Endothelial cell (in vitro differentiated cells): ENCODE measurements at regions not wholly inside any gene's neighbourhood (a gene's known extent, or its start where the extent isn't known, plus 50 kb on each side); places are given as distances from the start of the nearest gene placed in this dataset.

ENCODE experiments used
- DNase-seq: peaks from one replicate; pipeline ENCODE4 v3.0.0; 2021; ENCODE audit warnings: low spot score
- H3K27ac Mint-ChIP-seq: one replicate; pipeline ENCODE4 v1.8.0; 2021; ENCODE audit warnings: mixed read lengths, inconsistent platforms; ENCODE audit not compliant: unreplicated experiment
- H3K27me3 Mint-ChIP-seq: one replicate; pipeline ENCODE4 v1.8.0; 2021; ENCODE audit warnings: mild to moderate bottlenecking, moderate library complexity, mixed read lengths, inconsistent platforms; ENCODE audit not compliant: unreplicated experiment
- H3K36me3 Mint-ChIP-seq: one replicate; pipeline ENCODE4 v1.8.0; 2021; ENCODE audit warnings: mild to moderate bottlenecking, low read depth, mixed read lengths, inconsistent platforms; ENCODE audit not compliant: unreplicated experiment
- H3K4me1 Mint-ChIP-seq: one replicate; pipeline ENCODE4 v1.8.0; 2021; ENCODE audit warnings: mild to moderate bottlenecking, mixed read lengths, inconsistent platforms; ENCODE audit not compliant: unreplicated experiment
- H3K4me3 Mint-ChIP-seq: one replicate; pipeline ENCODE4 v1.8.0; 2021; ENCODE audit warnings: mild to moderate bottlenecking, mixed read lengths, inconsistent platforms; ENCODE audit not compliant: unreplicated experiment
- H3K9me3 Mint-ChIP-seq: one replicate; pipeline ENCODE4 v1.8.0; 2021; ENCODE audit warnings: mixed read lengths, inconsistent platforms; ENCODE audit not compliant: unreplicated experiment
- TF ChIP-seq, protein P1 (sequence below): fragments of 200-600 bp; sonication (generic); IDR thresholded peaks from one replicate; pipeline ENCODE4 v1.5.0; 2021; ENCODE audit warnings: antibody characterized with exemption; ENCODE audit not compliant: unreplicated experiment

GRCh38 chr12:91918431-91918830 is 227.2 kb downstream of the BTG1 start:
- H3K4me1 Mint-ChIP-seq = peaks cover 16% of the 10 kb centered on the region
- H3K4me3 Mint-ChIP-seq = no peak overlapping the region
- DNase-seq = no peak
- no peaks in the 10 kb centered on the region for H3K36me3 Mint-ChIP-seq
- H3K9me3 Mint-ChIP-seq = no peaks in the 10 kb centered on the region
- TF ChIP-seq, protein P1, sequence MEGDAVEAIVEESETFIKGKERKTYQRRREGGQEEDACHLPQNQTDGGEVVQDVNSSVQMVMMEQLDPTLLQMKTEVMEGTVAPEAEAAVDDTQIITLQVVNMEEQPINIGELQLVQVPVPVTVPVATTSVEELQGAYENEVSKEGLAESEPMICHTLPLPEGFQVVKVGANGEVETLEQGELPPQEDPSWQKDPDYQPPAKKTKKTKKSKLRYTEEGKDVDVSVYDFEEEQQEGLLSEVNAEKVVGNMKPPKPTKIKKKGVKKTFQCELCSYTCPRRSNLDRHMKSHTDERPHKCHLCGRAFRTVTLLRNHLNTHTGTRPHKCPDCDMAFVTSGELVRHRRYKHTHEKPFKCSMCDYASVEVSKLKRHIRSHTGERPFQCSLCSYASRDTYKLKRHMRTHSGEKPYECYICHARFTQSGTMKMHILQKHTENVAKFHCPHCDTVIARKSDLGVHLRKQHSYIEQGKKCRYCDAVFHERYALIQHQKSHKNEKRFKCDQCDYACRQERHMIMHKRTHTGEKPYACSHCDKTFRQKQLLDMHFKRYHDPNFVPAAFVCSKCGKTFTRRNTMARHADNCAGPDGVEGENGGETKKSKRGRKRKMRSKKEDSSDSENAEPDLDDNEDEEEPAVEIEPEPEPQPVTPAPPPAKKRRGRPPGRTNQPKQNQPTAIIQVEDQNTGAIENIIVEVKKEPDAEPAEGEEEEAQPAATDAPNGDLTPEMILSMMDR = no peak
- peaks cover 1% of the 10 kb centered on the region for H3K27me3 Mint-ChIP-seq
- H3K27ac Mint-ChIP-seq = no peak overlapping the region

- H3K36me3 Mint-ChIP-seq = no peaks in the 10 kb centered on the region
Measured at GRCh38 chr12:91914701-91915100, 230.9 kb downstream of the BTG1 start.

GRCh38 chr12:91913651-91914050 is 232.0 kb downstream of the BTG1 start:
- Mint-ChIP-seq H3K27me3 (no peaks in the 10 kb centered on the region), H3K4me3 (no peak overlapping the region), H3K36me3 (no peaks in the 10 kb centered on the region), H3K27ac (no peak overlapping the region), H3K4me1 (peaks cover 3% of the 10 kb centered on the region), H3K9me3 (no peaks in the 10 kb centered on the region)
- DNase-seq = no peak
- TF ChIP-seq, protein P1 = no peak

More at GRCh38 chr12:91914701-91915100, 230.9 kb downstream of the BTG1 start:
- Mint-ChIP-seq H3K4me3 (no peak overlapping the region), H3K9me3 (no peaks in the 10 kb centered on the region), H3K27me3 (no peaks in the 10 kb centered on the region), H3K27ac (no peak overlapping the region), H3K4me1 (peaks cover 3% of the 10 kb centered on the region)
- no peak for DNase-seq
- TF ChIP-seq, protein P1 = no peak

GRCh38 chr12:91913124-91913523 is 232.5 kb downstream of the BTG1 start:
- peaks cover 3% of the 10 kb centered on the region for H3K4me1 Mint-ChIP-seq
- no peaks in the 10 kb centered on the region for H3K9me3 Mint-ChIP-seq
- H3K27me3 Mint-ChIP-seq = no peaks in the 10 kb centered on the region
- no peak for DNase-seq
- no peak overlapping the region for H3K27ac Mint-ChIP-seq
- TF ChIP-seq, protein P1 = no peak
- no peak overlapping the region for H3K4me3 Mint-ChIP-seq
- no peaks in the 10 kb centered on the region for H3K36me3 Mint-ChIP-seq

- TF ChIP-seq, protein P1 = no peak
- H3K4me3 Mint-ChIP-seq = no peak overlapping the region
- H3K27ac Mint-ChIP-seq = no peak overlapping the region
- DNase-seq = no peak
- H3K4me1 Mint-ChIP-seq = peaks cover 3% of the 10 kb centered on the region
- no peaks in the 10 kb centered on the region for H3K9me3 Mint-ChIP-seq
- H3K36me3 Mint-ChIP-seq = no peaks in the 10 kb centered on the region
- no peaks in the 10 kb centered on the region for H3K27me3 Mint-ChIP-seq
Measured at GRCh38 chr12:91912178-91912577, 233.5 kb downstream of the BTG1 start.
